ENCODE measurements at regions not wholly inside any gene's neighbourhood (a gene's known extent, or its start where the extent isn't known, plus 50 kb on each side); places are given as distances from the start of the nearest gene placed in this dataset.

GRCh38 chr1:58841455-58841854, 57.6 kb upstream of the JUN start:
- no peak for TF ChIP-seq ZFX (CRISPR knock-in tag; IDR thresholded peaks at IDR 0.05)
- TF ChIP-seq LARP7 (IDR thresholded peaks at IDR 0.05), result no peak
- TF ChIP-seq CBX1 (IDR thresholded peaks at IDR 0.05; ENCODE audit: low read depth), result no peak
- TF ChIP-seq FOXM1 (IDR thresholded peaks at IDR 0.05; ENCODE audit: low read depth), result no peak
- TF ChIP-seq FOXM1 (CRISPR knock-in tag; IDR thresholded peaks at IDR 0.05; ENCODE audit: low read depth), result no peak
- TF ChIP-seq KLF16 (IDR thresholded peaks at IDR 0.05), result 0 out of 2 replicates have a peak, but pooled peaks have one; percentile 20
- TF ChIP-seq IRF1 (CRISPR knock-in tag; IDR thresholded peaks at IDR 0.05; ENCODE audit: borderline replicate concordance), result no peak
- no peak for TF ChIP-seq EZH2 (IDR thresholded peaks at IDR 0.05; ENCODE audit: borderline replicate concordance, low read depth, low read length)
- TF ChIP-seq SP2 (IDR thresholded peaks at IDR 0.05; ENCODE audit: extremely low read depth, low read depth, low read length, poor library complexity, severe bottlenecking), result no peak
- TF ChIP-seq ZFP36 (IDR thresholded peaks at IDR 0.05; ENCODE audit: low read depth, low read length, partially characterized antibody), result no peak
- TF ChIP-seq POLR2AphosphoS5 (IDR thresholded peaks at IDR 0.05; ENCODE audit: control insufficient read depth, insufficient read depth, low read depth, low read length), result no peak
